H9 (cell line): ENCODE measurements at regions not wholly inside any gene's neighbourhood (a gene's known extent, or its start where the extent isn't known, plus 50 kb on each side); places are given as distances from the start of the nearest gene placed in this dataset.

Experiments used
- DNase-seq: peaks from one replicate; pipeline ENCODE4 v3.0.0-alpha.2; 2017
- H2AFZ ChIP-seq: one replicate; pipeline ENCODE4 v1.6.1; 2013; ENCODE audit warnings: mild to moderate bottlenecking, low read length, control low read depth, moderate library complexity
- H2AK5ac ChIP-seq: 2 replicates; pipeline ENCODE4 v1.6.1; 2013; ENCODE audit warnings: low read length, control low read depth, mixed read lengths; ENCODE audit not compliant: insufficient read length
- H2BK120ac ChIP-seq: one replicate; pipeline ENCODE4 v1.6.1; 2013; ENCODE audit warnings: low read depth, mild to moderate bottlenecking, low read length, control low read depth, inconsistent platforms; ENCODE audit not compliant: poor library complexity, severe bottlenecking
- H2BK12ac ChIP-seq: 2 replicates; pipeline ENCODE4 v1.6.1; 2013; ENCODE audit warnings: low read length, control low read depth, mixed read lengths, low read depth; ENCODE audit not compliant: insufficient read length
- H2BK15ac ChIP-seq: 2 replicates; pipeline ENCODE4 v1.6.1; 2013; ENCODE audit warnings: low read depth, low read length, control low read depth
- H2BK20ac ChIP-seq: one replicate; pipeline ENCODE4 v1.6.1; 2013; ENCODE audit warnings: low read depth, mild to moderate bottlenecking, low read length, control low read depth, inconsistent platforms; ENCODE audit not compliant: poor library complexity, severe bottlenecking
- H2BK5ac ChIP-seq: 2 replicates; pipeline ENCODE4 v1.6.1; 2013; ENCODE audit warnings: low read length, control low read depth, mixed read lengths; ENCODE audit not compliant: insufficient read length
- H3K14ac ChIP-seq: 2 replicates; pipeline ENCODE4 v1.6.1; 2013; ENCODE audit warnings: low read length, control low read depth; ENCODE audit not compliant: insufficient read depth
- H3K18ac ChIP-seq: 2 replicates; pipeline ENCODE4 v1.6.1; 2013; ENCODE audit warnings: low read depth, mild to moderate bottlenecking, mixed read lengths, low read length, control low read depth; ENCODE audit not compliant: insufficient read length
- H3K23ac ChIP-seq: 2 replicates; pipeline ENCODE4 v1.6.1; 2013; ENCODE audit warnings: low read length, control low read depth, mixed read lengths, low read depth; ENCODE audit not compliant: insufficient read length
- H3K23me2 ChIP-seq: 2 replicates; pipeline ENCODE4 v1.6.1; 2013; ENCODE audit warnings: low read depth, mild to moderate bottlenecking, mixed read lengths, low read length, control low read depth; ENCODE audit not compliant: insufficient read length, poor library complexity, severe bottlenecking
- H3K27ac ChIP-seq: 2 replicates; pipeline ENCODE4 v1.5.1; 2013; ENCODE audit warnings: low read length, control low read depth, mixed read lengths, low read depth; ENCODE audit not compliant: insufficient read length
- H3K27me3 ChIP-seq: 2 replicates; pipeline ENCODE4 v1.6.1; 2013; ENCODE audit warnings: low read length, control low read depth, inconsistent platforms; ENCODE audit not compliant: insufficient read depth
- H3K4ac ChIP-seq: 2 replicates; pipeline ENCODE4 v1.6.1; 2013; ENCODE audit warnings: low read depth, mild to moderate bottlenecking, control low read depth, inconsistent platforms, low read length, moderate library complexity
- H3K4me1 ChIP-seq: 2 replicates; pipeline ENCODE4 v1.6.1; 2013; ENCODE audit warnings: low read length, control low read depth, inconsistent platforms; ENCODE audit not compliant: insufficient read depth
- H3K4me2 ChIP-seq: 2 replicates; pipeline ENCODE4 v1.6.1; 2013; ENCODE audit warnings: low read length, control low read depth, mixed read lengths; ENCODE audit not compliant: insufficient read length, insufficient read depth
- H3K56ac ChIP-seq: 2 replicates; pipeline ENCODE4 v1.6.1; 2013; ENCODE audit warnings: low read depth, mild to moderate bottlenecking, mixed read lengths, low read length, control low read depth; ENCODE audit not compliant: insufficient read length
- H3K79me1 ChIP-seq: 2 replicates; pipeline ENCODE4 v1.6.1; 2013; ENCODE audit warnings: low read depth, mild to moderate bottlenecking, moderate library complexity, low read length, control low read depth, inconsistent platforms; ENCODE audit not compliant: insufficient read depth, poor library complexity, severe bottlenecking
- H3K79me2 ChIP-seq: 2 replicates; pipeline ENCODE4 v1.6.1; 2013; ENCODE audit warnings: low read length, control low read depth, inconsistent platforms; ENCODE audit not compliant: insufficient read depth
- H3K9ac ChIP-seq: 2 replicates; pipeline ENCODE4 v1.6.1; 2013; ENCODE audit warnings: low read length, control low read depth, mixed read lengths; ENCODE audit not compliant: insufficient read length; ENCODE audit errors: extremely low read depth
- H3K9me3 ChIP-seq: one replicate; pipeline ENCODE4 v1.6.1; 2013; ENCODE audit warnings: low read depth, low read length, inconsistent platforms; ENCODE audit not compliant: control insufficient read depth
- H3T11ph ChIP-seq: one replicate; pipeline ENCODE4 v1.6.1; 2013; ENCODE audit warnings: mild to moderate bottlenecking, low read length, control low read depth, inconsistent platforms
- H4K20me1 ChIP-seq: one replicate; pipeline ENCODE4 v1.6.1; 2013; ENCODE audit not compliant: control insufficient read depth, insufficient read length, insufficient read depth
- H4K5ac ChIP-seq: 2 replicates; pipeline ENCODE4 v1.6.1; 2013; ENCODE audit warnings: low read depth, mild to moderate bottlenecking, mixed read lengths, low read length, control low read depth; ENCODE audit not compliant: insufficient read length
- H4K8ac ChIP-seq: replicated peaks from 2 replicates; pipeline ENCODE4 v1.6.1; 2013; ENCODE audit warnings: low read length, control low read depth, mixed read lengths, low read depth; ENCODE audit not compliant: insufficient read length
- H4K91ac ChIP-seq: 2 replicates; pipeline ENCODE4 v1.6.1; 2013; ENCODE audit warnings: low read depth, mild to moderate bottlenecking, moderate library complexity, mixed read lengths, low read length, control low read depth; ENCODE audit not compliant: insufficient read length
- H3K27ac Mint-ChIP-seq, 3 experiments: 2 replicates in 2 of 3; 3 replicates in 1 of 3; pipeline ENCODE4 v1.8.0; 2020 to 2021; ENCODE audit warnings: mixed read lengths in 3 of 3, mild to moderate bottlenecking in 1 of 3, moderate library complexity in 1 of 3
- H3K27me3 Mint-ChIP-seq: 2 replicates; pipeline ENCODE4 v1.8.0; 2021; ENCODE audit warnings: low read depth, mild to moderate bottlenecking, moderate library complexity, mixed read lengths
- H3K36me3 Mint-ChIP-seq, 3 experiments: 2 replicates in 2 of 3; 3 replicates in 1 of 3; pipeline ENCODE4 v1.8.0; 2020 to 2021; ENCODE audit warnings: low read depth in 3 of 3, mixed read lengths in 3 of 3; ENCODE audit not compliant: insufficient read depth in 1 of 3
- H3K4me1 Mint-ChIP-seq, 2 experiments: 2 replicates each; pipeline ENCODE4 v1.8.0; 2020; ENCODE audit warnings: mixed read lengths in 2 of 2
- H3K4me3 Mint-ChIP-seq, 2 experiments: 2 replicates in 1 of 2; 3 replicates in 1 of 2; pipeline ENCODE4 v1.8.0; 2020 to 2021; ENCODE audit warnings: mild to moderate bottlenecking in 2 of 2, mixed read lengths in 2 of 2, moderate library complexity in 1 of 2
- H3K9me3 Mint-ChIP-seq, 2 experiments: 2 replicates in 1 of 2; 3 replicates in 1 of 2; pipeline ENCODE4 v1.8.0; 2020; ENCODE audit warnings: mild to moderate bottlenecking in 2 of 2, mixed read lengths in 2 of 2, moderate library complexity in 1 of 2
- WGBS: extraction: QIAGEN DNeasy Blood & Tissue Kit; methylation state at CpG from one replicate; pipeline ENCODE4 v1.1.7; 2013; ENCODE audit warnings: missing lambda C conversion rate, low lambda C conversion rate, mixed read lengths; ENCODE audit not compliant: insufficient read length; ENCODE audit errors: extremely low coverage; 5-methylcytosine and 5-hydroxymethylcytosine counted together
- TF ChIP-seq, protein P1 (sequence below): fragments of 200-600 bp; sonication (generic); conservative IDR thresholded peaks from 3 replicates; pipeline ENCODE4 v1.8.0; 2021; ENCODE audit warnings: antibody characterized with exemption, mild to moderate bottlenecking

DNA sequence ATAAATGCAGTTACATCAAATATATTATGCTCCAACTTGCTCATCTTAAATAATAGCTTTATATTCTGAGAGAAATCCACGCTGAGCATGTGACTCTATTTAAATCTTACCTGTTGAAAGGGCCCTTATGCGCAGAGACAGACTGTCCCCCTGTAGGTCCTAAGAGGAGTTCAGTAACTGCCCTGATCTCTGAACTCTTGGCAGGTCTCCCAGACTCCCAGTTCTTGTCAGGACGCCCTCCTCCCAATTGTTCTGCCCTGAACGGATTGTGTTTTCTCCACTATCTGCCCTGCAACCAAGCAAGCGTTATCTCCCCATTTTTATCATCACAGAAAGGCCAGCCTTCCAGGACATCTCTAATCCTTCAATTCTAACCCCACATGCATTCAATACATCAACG is 954.6 kb downstream of the TSN start:
- Histone ChIP-seq H2BK20ac (no peak overlapping the region), H4K8ac (no peak overlapping the region), H3K56ac (no peak overlapping the region), H2BK5ac (no peak overlapping the region), H4K5ac (no peak overlapping the region), H3K27me3 (no peaks in the 10 kb centered on the region), H3K79me1 (no peaks in the 10 kb centered on the region), H3K4me2 (no peak overlapping the region), H3K79me2 (no peaks in the 10 kb centered on the region), H3K23me2 (no peaks in the 10 kb centered on the region), H3K18ac (no peak overlapping the region), H2BK120ac (no peak overlapping the region), H3K4ac (no peak overlapping the region), H4K91ac (no peak overlapping the region), H3K14ac (no peak overlapping the region), H3K9ac (no peak overlapping the region), H3T11ph (no peak overlapping the region), H2AK5ac (no peak overlapping the region), H2AFZ (no peak overlapping the region), H2BK12ac (no peak overlapping the region), H2BK15ac (no peak overlapping the region), H3K23ac (no peak overlapping the region), H3K9me3 (no peaks in the 10 kb centered on the region), H3K4me1 (no peaks in the 10 kb centered on the region), H3K27ac (no peak overlapping the region), H4K20me1 (no peaks in the 10 kb centered on the region)
- Mint-ChIP-seq H3K4me1 (peaks cover 6 to 7% of the 10 kb centered on the region in 2 experiments), H3K4me3 (no peak overlapping the region), H3K27me3 (no peaks in the 10 kb centered on the region; the same call in 1 of the 2 replicates), H3K27ac (no peak overlapping the region), H3K9me3 (peaks cover 6 to 11% of the 10 kb centered on the region in 2 experiments; a peak in 4 of 5 replicates), H3K36me3 (peaks cover 0 to 15% (median 5%) of the 10 kb centered on the region in 3 experiments; a peak in 5 of 7 replicates)
- no peak for DNase-seq
- 100% methylated on average over 1 of the region's 6 CpGs for WGBS
- TF ChIP-seq, protein P1, sequence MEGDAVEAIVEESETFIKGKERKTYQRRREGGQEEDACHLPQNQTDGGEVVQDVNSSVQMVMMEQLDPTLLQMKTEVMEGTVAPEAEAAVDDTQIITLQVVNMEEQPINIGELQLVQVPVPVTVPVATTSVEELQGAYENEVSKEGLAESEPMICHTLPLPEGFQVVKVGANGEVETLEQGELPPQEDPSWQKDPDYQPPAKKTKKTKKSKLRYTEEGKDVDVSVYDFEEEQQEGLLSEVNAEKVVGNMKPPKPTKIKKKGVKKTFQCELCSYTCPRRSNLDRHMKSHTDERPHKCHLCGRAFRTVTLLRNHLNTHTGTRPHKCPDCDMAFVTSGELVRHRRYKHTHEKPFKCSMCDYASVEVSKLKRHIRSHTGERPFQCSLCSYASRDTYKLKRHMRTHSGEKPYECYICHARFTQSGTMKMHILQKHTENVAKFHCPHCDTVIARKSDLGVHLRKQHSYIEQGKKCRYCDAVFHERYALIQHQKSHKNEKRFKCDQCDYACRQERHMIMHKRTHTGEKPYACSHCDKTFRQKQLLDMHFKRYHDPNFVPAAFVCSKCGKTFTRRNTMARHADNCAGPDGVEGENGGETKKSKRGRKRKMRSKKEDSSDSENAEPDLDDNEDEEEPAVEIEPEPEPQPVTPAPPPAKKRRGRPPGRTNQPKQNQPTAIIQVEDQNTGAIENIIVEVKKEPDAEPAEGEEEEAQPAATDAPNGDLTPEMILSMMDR = no peak
